Heart left ventricle (tissue), 13 donors: ENCODE measurements at regions not wholly inside any gene's neighbourhood (a gene's known extent, or its start where the extent isn't known, plus 50 kb on each side); places are given as distances from the start of the nearest gene placed in this dataset.

Experiments used
- CTCF ChIP-seq, 12 donors: fragments of 200-600 bp; sonication (generic) in 4 of 12; IDR thresholded peaks; one replicate each; pipeline versions ENCODE4 v1.5.0 to v1.8.0; 2018 to 2022; ENCODE audit warnings: antibody characterized with exemption in 12 of 12, mild to moderate bottlenecking in 5 of 12
- POLR2A ChIP-seq, 2 donors: fragments of 450-650 bp; IDR thresholded peaks; one replicate each; pipeline ENCODE4 v1.6.1; 2017; ENCODE audit warnings: antibody characterized with exemption in 2 of 2, mild to moderate bottlenecking in 2 of 2, moderate library complexity in 2 of 2
- donor health status: ischemic (EF 13 %, LVEDD 7.1; RV severe dilation, severe dysfunction).
- donor health status: DM: no; HTN: yes; CAD: no.
- donor health status: DM: no; HTN: no; CAD: no.
- donor health status: ischemic (EF 25% LVEDD 6.9; RV normal size, moderate dysfunction).
- donor health status: ischemic (EF 25% LVEDD 5.7; RV mildly dilated, moderate dysfunction).
- donor health status: ischemic (EF 35%, LVEDD 5.7; RV mildly dilated, moderate dysfunction).
- donor health status: nonischemic (EF 11% LVEDD 7.7; RV severe dilation, severe dysfunction).
- donor health status: DM: yes; HTN: yes; CAD: no.
- donor health status: PGD.
- donor health status: ischemic (EF 29% LVEDD 5.4; RV normal size, mild dysfunction).
- donor health status: nonischemic (EF 23%, LVEDD 6.1; RV moderate dilation, normal function).

DNA sequence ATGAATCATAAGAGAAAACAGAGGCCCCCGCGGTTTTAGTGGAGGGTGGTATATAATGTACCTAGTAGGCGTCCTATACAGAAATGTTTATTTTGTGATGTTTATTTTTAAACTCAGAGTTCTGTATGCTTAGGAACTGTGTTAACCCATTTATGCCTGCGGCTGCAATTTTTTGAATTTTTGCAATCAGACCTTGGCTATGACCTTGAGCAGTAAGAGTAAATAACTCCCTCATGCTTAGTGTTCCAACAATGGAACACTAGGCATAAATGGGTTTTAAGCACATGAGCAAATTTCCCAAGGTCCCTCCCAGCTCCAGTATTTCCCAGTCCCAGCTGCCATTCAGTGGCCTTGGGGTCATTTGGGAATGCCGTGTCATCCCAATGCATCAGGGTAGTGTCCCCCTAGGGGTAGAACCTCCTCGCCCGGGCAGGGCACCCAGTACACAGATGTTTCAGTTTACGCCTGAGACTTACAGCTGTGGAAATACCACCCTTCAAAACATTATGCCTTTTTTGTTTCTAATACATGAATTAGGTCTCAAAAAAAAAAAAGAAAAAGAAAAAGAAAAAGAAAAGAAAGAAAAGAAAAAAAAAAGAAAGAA lies 605.8 kb upstream of the CDH11 start:
- TF ChIP-seq CTCF (IDR thresholded peaks at IDR 0.05) (no peak), POLR2A (IDR thresholded peaks at IDR 0.05) (no peak)
